Stimulated activated CD4-positive, alpha-beta T cell treated with anti-CD3 and anti-CD28 coated beads, Interleukin-2, amount 100 ng/mL, for 24 hours (primary cell): ENCODE measurements at regions not wholly inside any gene's neighbourhood (a gene's known extent, or its start where the extent isn't known, plus 50 kb on each side); places are given as distances from the start of the nearest gene placed in this dataset.
A peak's percentile ranks its signal among the peaks of the same experiment; 100 is the strongest.

Experiments used
- DNase-seq, 2 donors: peaks; one replicate each; pipeline ENCODE4 v3.0.0-alpha.2; 2020

GRCh38 chr6:156107624-156108101, 652.0 kb upstream of the NOX3 start:
- DNase-seq, result no peak

GRCh38 chr6:156102129-156102528, 646.5 kb upstream of the NOX3 start:
- DNase-seq, result no peak

DNA sequence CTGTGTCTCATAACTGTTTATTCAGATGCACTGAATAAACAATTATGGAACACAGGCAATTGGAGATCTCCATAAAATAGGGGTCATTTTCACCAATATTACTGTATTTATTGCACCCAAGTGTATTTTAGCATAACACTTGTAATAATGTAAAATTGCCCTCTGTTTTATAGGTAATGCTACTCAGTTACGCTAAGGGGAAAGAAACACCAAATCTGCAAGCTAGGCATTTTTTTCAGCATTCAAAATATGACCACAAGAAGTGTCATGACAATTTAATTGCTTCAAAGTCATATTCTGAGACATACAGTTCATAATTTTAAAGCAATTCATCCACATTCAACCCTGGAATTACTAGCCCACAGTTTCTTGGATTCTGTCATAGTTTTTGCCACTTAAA, 643.2 kb upstream of the NOX3 start:
- no peak for DNase-seq

GRCh38 chr6:156087487-156087886, 631.8 kb upstream of the NOX3 start:
- no peak for DNase-seq

GRCh38 chr6:156082012-156082411, 626.4 kb upstream of the NOX3 start:
- DNase-seq, result no peak

GRCh38 chr6:156080371-156080770, 624.7 kb upstream of the NOX3 start:
- DNase-seq, result no peak

DNA sequence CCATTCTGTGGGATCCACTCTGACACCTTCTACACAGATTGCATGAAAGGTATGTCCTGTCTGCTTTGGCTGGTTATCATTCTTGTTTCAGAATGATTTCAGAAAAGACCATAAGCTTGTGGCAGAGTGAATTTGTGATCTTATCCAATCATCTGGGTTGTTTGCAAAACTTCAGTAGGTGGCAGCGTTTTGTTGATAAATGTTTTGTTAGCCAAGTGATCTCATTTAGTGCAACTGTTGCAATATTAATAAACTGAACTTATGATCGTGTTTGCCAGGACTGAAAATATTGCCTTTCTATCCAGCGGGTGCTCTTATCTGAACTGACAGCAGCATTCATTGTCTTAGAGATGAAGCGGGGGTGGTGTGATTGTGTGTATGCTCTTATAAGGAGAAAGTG, 613.2 kb upstream of the NOX3 start:
- no peak for DNase-seq

DNA sequence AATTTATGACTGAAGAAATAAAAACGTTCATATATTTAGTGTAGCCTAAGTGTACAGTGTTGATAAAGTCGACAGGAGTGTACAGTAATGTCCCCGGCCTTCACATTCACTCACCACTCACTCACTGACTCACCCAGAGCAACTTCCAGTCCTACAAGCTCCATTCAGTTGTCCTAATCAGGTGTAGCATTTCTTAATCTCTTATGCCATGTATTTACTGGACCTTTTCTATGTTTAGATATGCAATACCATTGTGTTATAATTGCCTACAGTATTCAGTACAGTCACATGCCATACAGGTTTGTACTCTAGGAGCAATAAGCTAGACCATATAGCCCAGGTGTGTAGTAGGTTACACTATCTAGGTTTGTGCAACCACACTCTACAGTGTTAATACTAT, 610.2 kb upstream of the NOX3 start:
- DNase-seq, result no peak

DNA sequence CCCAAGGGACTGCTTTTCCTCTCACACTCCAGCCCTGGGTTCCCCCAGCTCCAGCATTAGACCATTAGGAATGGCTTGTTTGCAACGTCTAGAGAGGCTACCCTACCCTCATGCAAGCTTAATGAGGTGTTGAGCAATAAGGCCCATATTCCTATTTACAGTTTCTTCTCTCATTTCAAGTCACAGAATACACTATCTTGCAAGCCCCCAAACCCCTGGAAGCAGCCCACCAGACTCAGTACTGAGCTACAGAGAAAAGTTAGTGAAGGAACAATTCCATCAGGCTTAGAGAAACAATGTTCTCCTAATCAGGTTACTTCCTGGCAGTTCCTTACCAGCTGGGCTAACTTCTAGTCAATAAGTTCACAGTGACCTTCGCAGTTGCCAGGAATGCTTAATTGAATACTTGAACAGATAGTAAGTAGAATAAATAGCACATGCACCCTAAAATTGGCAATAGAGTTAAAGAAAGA, 606.5 kb upstream of the NOX3 start:
- no peak for DNase-seq

- DNase-seq, result no peak
These were observed 605.8 kb upstream of the NOX3 start for GRCh38 chr6:156061465-156061864.

- no peak for DNase-seq
These were observed 604.4 kb upstream of the NOX3 start for GRCh38 chr6:156060013-156060412.

DNA sequence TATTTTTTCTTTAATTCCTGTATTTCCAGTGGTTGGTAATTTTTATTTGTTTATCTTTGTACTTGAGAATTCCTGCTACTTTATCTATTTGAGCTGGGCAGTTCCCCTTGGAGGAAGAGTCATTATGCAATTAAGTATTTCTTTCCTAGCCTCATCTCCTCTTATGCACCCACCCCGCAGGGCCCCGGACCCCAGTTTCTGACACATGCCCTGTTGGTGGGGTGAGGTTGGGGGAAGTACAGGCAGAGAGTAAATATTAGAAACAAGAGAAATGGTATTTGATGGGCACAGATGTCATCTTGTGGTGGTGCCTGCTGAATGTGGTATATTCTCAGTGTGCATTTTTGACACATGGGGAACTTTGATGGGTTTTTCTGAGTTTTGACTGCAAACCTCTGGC, 602.7 kb upstream of the NOX3 start:
- no peak for DNase-seq

DNA sequence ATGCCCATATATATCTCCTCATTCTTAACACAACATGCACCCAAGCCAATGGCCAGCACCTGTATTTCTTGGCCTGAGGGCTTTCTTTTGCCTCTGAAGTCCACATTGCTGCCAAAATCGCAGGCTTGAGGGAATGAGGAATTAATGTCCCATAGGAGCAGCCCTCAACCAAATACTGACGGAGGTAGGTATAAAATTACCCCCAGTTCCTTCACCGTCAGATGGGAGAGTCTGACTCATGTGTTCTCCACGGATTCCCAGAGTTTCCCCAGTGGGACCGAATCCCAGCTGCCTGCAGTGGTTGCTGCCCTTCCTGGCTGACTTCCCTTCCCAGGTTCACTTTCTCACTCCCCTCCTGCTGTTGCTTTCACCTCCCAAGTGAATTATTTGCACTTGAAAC, 602.2 kb upstream of the NOX3 start:
- no peak for DNase-seq

DNA sequence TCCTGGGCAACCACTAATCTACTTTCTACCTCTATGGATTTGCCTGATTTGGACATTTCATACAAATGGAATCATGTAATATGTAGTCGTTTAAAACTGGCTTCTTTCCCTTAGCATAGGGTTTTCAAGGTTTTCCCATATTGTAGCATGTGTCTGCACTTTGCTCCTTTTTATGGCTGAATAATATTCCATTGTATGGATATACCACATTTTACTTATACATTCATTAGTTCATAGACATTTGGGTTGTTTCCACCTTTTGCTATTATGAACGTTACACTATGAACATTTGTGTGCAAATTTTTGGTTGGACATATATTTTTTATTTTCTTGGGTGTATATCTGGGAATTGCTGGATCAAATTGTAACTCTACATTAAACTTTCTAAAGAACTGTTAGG, 600.4 kb upstream of the NOX3 start:
- DNase-seq, result no peak

DNA sequence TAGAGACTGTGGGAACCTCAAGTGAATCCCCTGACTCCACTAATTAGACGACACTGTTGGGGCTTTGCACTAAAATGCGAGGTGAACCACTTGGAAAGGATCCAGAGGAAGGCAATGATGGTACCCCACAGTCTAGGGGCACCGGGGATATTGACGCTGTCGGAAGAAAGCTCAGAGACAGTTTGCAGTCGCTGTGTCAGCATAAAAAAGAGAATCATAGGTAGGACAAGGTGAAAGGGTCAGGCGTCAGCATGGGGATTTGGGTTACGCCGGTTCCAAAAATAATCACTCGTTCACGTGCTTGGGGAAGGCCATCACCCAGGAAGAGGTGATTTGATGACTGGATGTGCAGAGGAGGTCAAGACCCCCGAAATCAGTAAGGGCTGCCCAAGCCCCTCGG, 598.0 kb upstream of the NOX3 start:
- DNase-seq, result no peak

DNA sequence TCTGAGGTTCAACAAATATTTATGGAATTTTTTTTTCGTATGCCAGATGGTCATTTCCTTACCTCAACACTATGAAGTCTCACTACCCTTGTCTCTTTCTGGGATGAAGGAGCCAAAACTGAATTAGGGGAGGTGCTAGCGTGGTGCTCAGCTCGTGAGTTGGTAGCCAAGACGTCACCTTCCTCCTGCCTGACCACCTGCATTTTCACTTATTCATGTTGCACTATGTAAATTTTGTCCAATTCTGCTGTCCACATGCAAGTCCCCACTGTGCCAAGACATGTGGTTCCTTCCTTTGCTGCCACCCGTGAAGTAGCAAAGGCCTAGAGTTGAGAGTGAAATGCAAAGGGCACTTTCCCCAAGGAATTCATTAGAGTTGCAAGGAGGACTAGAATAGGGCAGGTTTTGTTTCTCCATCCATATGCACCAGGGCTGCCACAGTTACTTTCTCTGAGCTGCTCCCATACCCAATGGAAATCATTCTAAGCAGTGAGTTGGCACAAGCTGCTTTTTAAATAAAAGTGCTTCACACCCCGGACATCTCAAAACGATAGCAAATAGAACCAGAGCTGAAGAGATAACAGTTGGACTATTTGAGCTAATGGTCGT, 591.3 kb upstream of the NOX3 start:
- DNase-seq, result no peak

DNA sequence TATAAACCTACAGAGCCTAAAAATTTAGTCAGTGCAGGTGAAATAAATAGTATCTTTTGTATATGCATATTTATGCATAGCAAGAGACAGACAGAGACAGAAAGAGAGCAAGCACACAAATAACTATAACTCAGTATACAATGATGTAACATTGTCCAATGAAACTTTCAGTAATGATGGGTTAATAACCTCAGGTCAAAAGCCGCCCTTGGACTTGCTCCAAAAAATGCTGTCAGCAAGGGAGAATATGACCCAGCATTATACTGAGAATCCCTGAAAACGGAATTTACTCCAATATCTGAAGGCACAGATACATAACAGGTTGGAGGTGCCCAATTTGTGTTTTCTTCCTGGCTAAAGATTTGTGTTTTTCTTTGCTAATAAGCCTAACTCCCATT, 590.6 kb upstream of the NOX3 start:
- no peak for DNase-seq

DNA sequence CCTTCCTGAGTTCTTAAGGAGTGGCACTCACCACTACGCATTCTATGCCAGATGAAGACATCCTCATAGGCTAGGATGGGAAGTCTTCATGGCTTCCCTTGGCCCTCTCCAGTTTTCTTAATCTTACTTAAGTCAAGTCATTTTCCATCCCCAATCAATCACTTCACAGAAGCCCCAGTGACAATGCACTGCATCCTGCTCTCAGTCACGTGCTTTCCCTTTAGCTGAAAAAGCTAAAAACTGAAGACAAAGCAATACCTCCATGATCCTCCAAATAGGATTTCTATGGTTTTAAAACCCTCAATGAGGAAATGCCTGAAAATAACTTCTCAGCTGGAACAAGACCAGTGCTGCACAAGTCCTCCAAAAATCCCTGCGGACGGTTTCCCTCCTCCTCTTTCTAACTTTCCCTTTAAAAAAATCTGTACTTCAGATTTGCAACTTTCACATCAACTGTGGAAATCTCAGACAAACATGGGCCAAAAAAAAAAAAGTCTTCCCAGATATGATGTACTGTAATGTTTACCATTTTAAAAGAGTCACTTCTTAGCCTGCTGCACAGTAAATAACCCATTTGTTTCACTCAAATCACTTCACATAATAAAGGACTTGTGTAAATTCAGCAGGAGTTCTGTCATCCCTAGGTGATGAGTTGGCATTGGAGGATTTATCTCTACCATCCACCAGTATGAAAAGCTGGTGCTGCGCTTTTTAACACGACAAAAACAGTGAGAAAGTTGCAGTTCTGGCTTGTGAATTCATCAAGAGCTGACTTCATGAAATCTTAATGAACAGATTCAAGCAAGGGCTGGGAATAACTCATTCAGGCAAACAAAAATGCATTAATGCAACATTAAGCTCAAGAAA, 590.0 kb upstream of the NOX3 start:
- DNase-seq, result no peak

DNA sequence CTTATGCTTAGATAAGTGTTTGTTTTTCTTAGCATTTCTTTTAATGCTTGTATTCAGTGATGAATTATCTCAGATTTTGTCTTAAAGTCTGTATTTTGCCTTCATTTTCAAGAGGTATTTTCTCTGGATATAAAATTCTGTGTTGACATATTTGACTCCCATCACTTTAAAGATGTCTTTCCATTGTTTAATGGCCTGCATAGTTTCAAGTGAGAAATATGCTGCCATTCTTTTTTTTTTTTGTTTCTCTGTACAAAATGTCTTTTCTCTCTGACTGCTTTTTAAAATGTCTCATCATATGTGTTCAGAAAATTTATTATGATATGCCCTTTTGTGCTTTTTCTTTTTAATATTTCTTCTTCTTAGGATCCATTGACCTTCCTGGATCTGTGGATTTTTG, 578.0 kb upstream of the NOX3 start:
- DNase-seq, result no peak

GRCh38 chr6:156031516-156031915, 575.9 kb upstream of the NOX3 start:
- no peak for DNase-seq

DNA sequence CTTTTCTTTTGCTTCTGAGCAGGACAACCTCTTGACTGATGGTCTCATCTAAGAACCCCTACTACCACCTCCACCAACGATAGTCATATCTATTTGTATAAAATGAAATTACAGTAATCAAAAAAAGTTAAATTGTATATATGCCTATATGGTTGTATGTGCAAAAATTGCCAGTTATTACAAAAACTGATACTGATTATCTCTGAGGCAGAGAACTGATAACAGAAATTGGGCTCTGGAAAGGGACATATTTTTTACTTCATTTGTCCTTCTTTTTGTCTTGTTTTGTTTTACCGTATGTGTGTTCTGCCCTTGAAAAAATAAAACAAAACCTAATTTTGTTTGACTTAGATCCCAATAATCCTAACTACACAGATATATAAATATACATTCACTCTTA, 574.4 kb upstream of the NOX3 start:
- DNase-seq, result no peak

DNA sequence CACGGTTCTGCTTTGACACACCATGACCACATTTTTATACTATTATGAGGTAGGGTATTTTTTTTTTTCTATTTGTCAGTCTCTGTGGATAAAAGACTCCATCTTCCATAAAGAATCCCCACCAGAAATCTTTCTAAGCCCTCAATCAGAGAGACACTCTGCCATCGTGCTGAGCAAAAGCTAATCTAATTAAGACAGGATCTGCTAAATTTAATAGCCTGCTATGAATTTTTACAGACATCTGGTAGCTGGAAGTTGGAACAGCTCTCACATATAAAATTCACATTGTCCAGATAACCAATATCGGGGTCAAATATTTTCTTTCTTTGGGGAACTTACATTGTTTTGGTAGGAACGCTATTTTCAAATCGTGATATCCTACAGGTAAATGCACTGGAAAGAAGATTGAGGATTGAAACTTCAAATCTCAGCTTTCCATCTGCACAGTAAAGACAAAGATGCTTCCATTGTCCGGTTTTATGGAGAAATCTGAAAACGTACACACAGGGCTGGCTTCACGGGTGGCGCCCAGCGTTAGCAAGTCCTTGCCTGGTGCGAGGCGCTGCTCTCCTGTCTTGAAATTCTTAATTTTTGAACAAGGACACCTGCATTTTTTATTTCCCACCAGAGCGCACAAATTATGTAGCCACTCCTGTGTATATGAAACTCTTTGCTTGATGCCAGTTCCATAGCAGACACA, 573.8 kb upstream of the NOX3 start:
- DNase-seq, result no peak

GRCh38 chr6:156028335-156029131, 572.9 kb upstream of the NOX3 start:
- peak in 1 of 2 donors; percentile 1 for DNase-seq
